ENCODE measurements at regions not wholly inside any gene's neighbourhood (a gene's known extent, or its start where the extent isn't known, plus 50 kb on each side); places are given as distances from the start of the nearest gene placed in this dataset.

- Histone ChIP-seq H4K8ac (ENCODE audit: low read depth, low read length) (no peak overlapping the region), H3K4ac (ENCODE audit: low read depth, low read length) (no peak overlapping the region), H4K5ac (ENCODE audit: low read length) (no peak overlapping the region), H3K4me1 (ENCODE audit: control insufficient read depth, low read depth, low read length) (no peaks in the 10 kb centered on the region), H3K79me2 (ENCODE audit: control insufficient read depth, insufficient read depth, low read length) (no peaks in the 10 kb centered on the region), H3K18ac (ENCODE audit: low read length) (no peak overlapping the region), H2BK120ac (ENCODE audit: low read depth, low read length) (no peak overlapping the region), H3K27me3 (ENCODE audit: insufficient read depth, low read length, poor library complexity) (no peaks in the 10 kb centered on the region), H3K23ac (ENCODE audit: low read length) (no peak overlapping the region), H3K9ac (ENCODE audit: low read length) (no peak overlapping the region), H2AK5ac (ENCODE audit: low read length) (no peak overlapping the region), H3K4me2 (ENCODE audit: low read length) (no peak overlapping the region), H3K4me3 (ENCODE audit: low read length) (no peak overlapping the region), H3K36me3 (ENCODE audit: control insufficient read depth, insufficient read depth, low read length) (no peaks in the 10 kb centered on the region), H3K56ac (ENCODE audit: low read length) (no peak overlapping the region), H3K27ac (ENCODE audit: low read depth, low read length) (no peak overlapping the region), H3K79me1 (ENCODE audit: low read length) (no peaks in the 10 kb centered on the region), H2BK5ac (ENCODE audit: low read length) (no peak overlapping the region), H2BK15ac (replicated peaks; ENCODE audit: low read depth) (no peak overlapping the region)
- no peak for DNase-seq
- WGBS (ENCODE audit: extremely low coverage, insufficient coverage, low lambda C conversion rate): no CpG with 5 or more reads among the region's 2 CpGs
Observed at GRCh38 chr1:244967159-244967558, 102.8 kb upstream of the HNRNPU start.

GRCh38 chr1:244965185-244966030 is 101.1 kb upstream of the HNRNPU start:
- Histone ChIP-seq H3K4ac (ENCODE audit: low read depth, low read length) (no peak overlapping the region), H2BK15ac (replicated peaks; ENCODE audit: low read depth) (no peak overlapping the region), H3K4me1 (ENCODE audit: control insufficient read depth, low read depth, low read length) (no peaks in the 10 kb centered on the region), H3K79me1 (ENCODE audit: low read length) (no peaks in the 10 kb centered on the region), H3K9ac (ENCODE audit: low read length) (no peak overlapping the region), H2AK5ac (ENCODE audit: low read length) (no peak overlapping the region), H3K18ac (ENCODE audit: low read length) (no peak overlapping the region), H3K36me3 (ENCODE audit: control insufficient read depth, insufficient read depth, low read length) (no peaks in the 10 kb centered on the region), H3K79me2 (ENCODE audit: control insufficient read depth, insufficient read depth, low read length) (no peaks in the 10 kb centered on the region), H4K8ac (ENCODE audit: low read depth, low read length) (no peak overlapping the region), H3K4me3 (ENCODE audit: low read length) (no peak overlapping the region), H3K23ac (ENCODE audit: low read length) (no peak overlapping the region), H3K56ac (ENCODE audit: low read length) (no peak overlapping the region), H3K27ac (ENCODE audit: low read depth, low read length) (no peak overlapping the region), H4K5ac (ENCODE audit: low read length) (no peak overlapping the region), H2BK120ac (ENCODE audit: low read depth, low read length) (no peak overlapping the region), H2BK5ac (ENCODE audit: low read length) (no peak overlapping the region), H3K4me2 (ENCODE audit: low read length) (no peak overlapping the region), H3K27me3 (ENCODE audit: insufficient read depth, low read length, poor library complexity) (no peaks in the 10 kb centered on the region)
- DNase-seq: no peak
- no CpG with 5 or more reads among the region's 8 CpGs for WGBS (ENCODE audit: extremely low coverage, insufficient coverage, low lambda C conversion rate)

GRCh38 chr1:244964112-244964971 is 100.0 kb upstream of the HNRNPU start:
- Histone ChIP-seq H2BK5ac (ENCODE audit: low read length) (no peak overlapping the region), H3K4me1 (ENCODE audit: control insufficient read depth, low read depth, low read length) (no peaks in the 10 kb centered on the region), H3K9ac (ENCODE audit: low read length) (no peak overlapping the region), H3K79me1 (ENCODE audit: low read length) (no peaks in the 10 kb centered on the region), H3K18ac (ENCODE audit: low read length) (peak overlapping the region; percentile 87), H4K8ac (ENCODE audit: low read depth, low read length) (no peak overlapping the region), H2AK5ac (ENCODE audit: low read length) (no peak overlapping the region), H3K36me3 (ENCODE audit: control insufficient read depth, insufficient read depth, low read length) (no peaks in the 10 kb centered on the region), H2BK15ac (replicated peaks; ENCODE audit: low read depth) (peak overlapping the region; percentile 74), H3K23ac (ENCODE audit: low read length) (no peak overlapping the region), H2BK120ac (ENCODE audit: low read depth, low read length) (no peak overlapping the region), H3K56ac (ENCODE audit: low read length) (peak overlapping the region; percentile 22), H4K5ac (ENCODE audit: low read length) (no peak overlapping the region), H3K4me3 (ENCODE audit: low read length) (no peak overlapping the region), H3K27ac (ENCODE audit: low read depth, low read length) (no peak overlapping the region), H3K4ac (ENCODE audit: low read depth, low read length) (peak overlapping the region; percentile 70), H3K79me2 (ENCODE audit: control insufficient read depth, insufficient read depth, low read length) (no peaks in the 10 kb centered on the region), H3K4me2 (ENCODE audit: low read length) (no peak overlapping the region), H3K27me3 (ENCODE audit: insufficient read depth, low read length, poor library complexity) (no peaks in the 10 kb centered on the region)
- DNase-seq: peak; percentile 34
- no CpG with 5 or more reads among the region's 11 CpGs for WGBS (ENCODE audit: extremely low coverage, insufficient coverage, low lambda C conversion rate)

GRCh38 chr1:244963231-244963826 is 99.0 kb upstream of the HNRNPU start:
- no peak overlapping the region for H3K27ac ChIP-seq (ENCODE audit: low read depth, low read length)
- DNase-seq: no peak

GRCh38 chr1:244962130-244962529 is 97.8 kb upstream of the HNRNPU start:
- no peaks in the 10 kb centered on the region for H3K36me3 ChIP-seq (ENCODE audit: control insufficient read depth, insufficient read depth, low read length)
- H3K79me1 ChIP-seq (ENCODE audit: low read length): no peaks in the 10 kb centered on the region
- H3K56ac ChIP-seq (ENCODE audit: low read length): no peak overlapping the region
- no peak overlapping the region for H2BK15ac ChIP-seq (replicated peaks; ENCODE audit: low read depth)
- no peaks in the 10 kb centered on the region for H3K4me1 ChIP-seq (ENCODE audit: control insufficient read depth, low read depth, low read length)
- DNase-seq: no peak
- no peak overlapping the region for H3K23ac ChIP-seq (ENCODE audit: low read length)
- no peak overlapping the region for H3K18ac ChIP-seq (ENCODE audit: low read length)
- no peak overlapping the region for H2AK5ac ChIP-seq (ENCODE audit: low read length)
- no peaks in the 10 kb centered on the region for H3K27me3 ChIP-seq (ENCODE audit: insufficient read depth, low read length, poor library complexity)
- H3K4me2 ChIP-seq (ENCODE audit: low read length): no peak overlapping the region
- H2BK5ac ChIP-seq (ENCODE audit: low read length): no peak overlapping the region
- no peak overlapping the region for H3K9ac ChIP-seq (ENCODE audit: low read length)
- no peak overlapping the region for H4K8ac ChIP-seq (ENCODE audit: low read depth, low read length)
- no peak overlapping the region for H3K4ac ChIP-seq (ENCODE audit: low read depth, low read length)
- WGBS (ENCODE audit: extremely low coverage, insufficient coverage, low lambda C conversion rate): no CpG with 5 or more reads among the region's 3 CpGs
- H3K79me2 ChIP-seq (ENCODE audit: control insufficient read depth, insufficient read depth, low read length): no peaks in the 10 kb centered on the region
- H4K5ac ChIP-seq (ENCODE audit: low read length): no peak overlapping the region
- H2BK120ac ChIP-seq (ENCODE audit: low read depth, low read length): no peak overlapping the region
- no peak overlapping the region for H3K4me3 ChIP-seq (ENCODE audit: low read length)
- no peak overlapping the region for H3K27ac ChIP-seq (ENCODE audit: low read depth, low read length)

More at GRCh38 chr1:244963231-244963826, 99.0 kb upstream of the HNRNPU start:
- no peak overlapping the region for H3K9ac ChIP-seq (ENCODE audit: low read length)
- H4K8ac ChIP-seq (ENCODE audit: low read depth, low read length): no peak overlapping the region
- no peak overlapping the region for H3K23ac ChIP-seq (ENCODE audit: low read length)
- WGBS (ENCODE audit: extremely low coverage, insufficient coverage, low lambda C conversion rate): no CpG with 5 or more reads among the region's 7 CpGs
- no peak overlapping the region for H4K5ac ChIP-seq (ENCODE audit: low read length)
- no peaks in the 10 kb centered on the region for H3K79me1 ChIP-seq (ENCODE audit: low read length)
- H3K36me3 ChIP-seq (ENCODE audit: control insufficient read depth, insufficient read depth, low read length): no peaks in the 10 kb centered on the region
- H2BK120ac ChIP-seq (ENCODE audit: low read depth, low read length): no peak overlapping the region
- H3K79me2 ChIP-seq (ENCODE audit: control insufficient read depth, insufficient read depth, low read length): no peaks in the 10 kb centered on the region
- no peaks in the 10 kb centered on the region for H3K4me1 ChIP-seq (ENCODE audit: control insufficient read depth, low read depth, low read length)
- no peak overlapping the region for H3K4ac ChIP-seq (ENCODE audit: low read depth, low read length)
- no peak overlapping the region for H3K56ac ChIP-seq (ENCODE audit: low read length)
- H2AK5ac ChIP-seq (ENCODE audit: low read length): no peak overlapping the region
- H2BK15ac ChIP-seq (replicated peaks; ENCODE audit: low read depth): no peak overlapping the region
- H2BK5ac ChIP-seq (ENCODE audit: low read length): no peak overlapping the region
- no peak overlapping the region for H3K18ac ChIP-seq (ENCODE audit: low read length)
- no peak overlapping the region for H3K4me3 ChIP-seq (ENCODE audit: low read length)
- H3K4me2 ChIP-seq (ENCODE audit: low read length): no peak overlapping the region
- H3K27me3 ChIP-seq (ENCODE audit: insufficient read depth, low read length, poor library complexity): no peaks in the 10 kb centered on the region

Data from mesendoderm (in vitro differentiated cells).